ENCODE measurements at regions not wholly inside any gene's neighbourhood (a gene's known extent, or its start where the extent isn't known, plus 50 kb on each side); places are given as distances from the start of the nearest gene placed in this dataset.

DNA sequence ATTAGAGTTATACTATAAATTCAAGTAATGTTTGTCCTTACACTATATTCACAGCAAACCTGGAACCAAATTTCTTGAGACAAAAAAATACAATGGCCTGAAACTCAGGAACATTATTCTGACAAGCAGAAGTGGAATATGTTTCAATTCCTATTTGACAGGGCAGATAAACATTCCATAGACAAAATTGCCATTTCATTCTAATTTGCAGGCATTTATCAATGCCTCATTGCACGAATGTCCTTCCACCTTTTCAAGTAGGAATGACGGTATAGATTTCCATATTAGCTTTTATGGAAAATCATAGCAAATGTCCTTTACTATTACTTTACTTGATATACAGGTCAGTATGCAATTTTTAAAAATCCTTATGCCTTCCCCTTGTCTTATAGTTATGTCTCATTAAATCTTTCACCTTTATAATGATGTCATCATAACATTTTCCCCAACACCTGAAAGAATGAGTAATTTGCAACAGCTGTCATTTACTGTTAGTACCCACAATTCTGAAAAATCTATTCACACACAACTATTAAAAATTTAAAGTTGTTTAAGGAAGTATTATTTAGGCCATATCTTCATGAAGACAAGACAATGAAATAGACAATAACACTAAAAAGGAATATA, 299.7 kb upstream of the SEMA3C start:
- H3K27me3 ChIP-seq (ENCODE audit: insufficient read depth, low read length) = no peaks in the 10 kb centered on the region
- no peaks in the 10 kb centered on the region; the same call in 1 of the 2 replicates for H3K9me2 ChIP-seq (ENCODE audit: low read depth, low read length)
- no peaks in the 10 kb centered on the region for H4K20me1 ChIP-seq (ENCODE audit: insufficient read depth, low read length)
- H3K36me3 ChIP-seq (ENCODE audit: insufficient read depth, low read length) = no peaks in the 10 kb centered on the region
- no peak for TF ChIP-seq EZH2 (IDR thresholded peaks at IDR 0.05; ENCODE audit: borderline replicate concordance, low read length)
- TF ChIP-seq, protein P1, sequence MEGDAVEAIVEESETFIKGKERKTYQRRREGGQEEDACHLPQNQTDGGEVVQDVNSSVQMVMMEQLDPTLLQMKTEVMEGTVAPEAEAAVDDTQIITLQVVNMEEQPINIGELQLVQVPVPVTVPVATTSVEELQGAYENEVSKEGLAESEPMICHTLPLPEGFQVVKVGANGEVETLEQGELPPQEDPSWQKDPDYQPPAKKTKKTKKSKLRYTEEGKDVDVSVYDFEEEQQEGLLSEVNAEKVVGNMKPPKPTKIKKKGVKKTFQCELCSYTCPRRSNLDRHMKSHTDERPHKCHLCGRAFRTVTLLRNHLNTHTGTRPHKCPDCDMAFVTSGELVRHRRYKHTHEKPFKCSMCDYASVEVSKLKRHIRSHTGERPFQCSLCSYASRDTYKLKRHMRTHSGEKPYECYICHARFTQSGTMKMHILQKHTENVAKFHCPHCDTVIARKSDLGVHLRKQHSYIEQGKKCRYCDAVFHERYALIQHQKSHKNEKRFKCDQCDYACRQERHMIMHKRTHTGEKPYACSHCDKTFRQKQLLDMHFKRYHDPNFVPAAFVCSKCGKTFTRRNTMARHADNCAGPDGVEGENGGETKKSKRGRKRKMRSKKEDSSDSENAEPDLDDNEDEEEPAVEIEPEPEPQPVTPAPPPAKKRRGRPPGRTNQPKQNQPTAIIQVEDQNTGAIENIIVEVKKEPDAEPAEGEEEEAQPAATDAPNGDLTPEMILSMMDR (IDR thresholded peaks at IDR 0.05; ENCODE audit: low read length) = no peak
- H3K4me1 ChIP-seq (ENCODE audit: insufficient read depth, low read length, severe bottlenecking) = no peaks in the 10 kb centered on the region
- H3K9ac ChIP-seq (ENCODE audit: low read length) = no peak overlapping the region
- no peaks in the 10 kb centered on the region for H3F3A ChIP-seq (ENCODE audit: insufficient read depth, low read length)
- H2AFZ ChIP-seq (ENCODE audit: low read length) = no peak overlapping the region
- no peaks in the 10 kb centered on the region for H3K9me3 ChIP-seq (ENCODE audit: low read length)
- no peak overlapping the region for H3K27ac ChIP-seq (ENCODE audit: low read depth, low read length, poor library complexity, severe bottlenecking)
- H3K79me2 ChIP-seq (ENCODE audit: insufficient read depth, low read length) = no peaks in the 10 kb centered on the region
- no peak overlapping the region for H3K4me2 ChIP-seq (ENCODE audit: low read length)
- no peak overlapping the region for H3K4me3 ChIP-seq (ENCODE audit: low read depth, low read length, poor library complexity, severe bottlenecking)

DNA sequence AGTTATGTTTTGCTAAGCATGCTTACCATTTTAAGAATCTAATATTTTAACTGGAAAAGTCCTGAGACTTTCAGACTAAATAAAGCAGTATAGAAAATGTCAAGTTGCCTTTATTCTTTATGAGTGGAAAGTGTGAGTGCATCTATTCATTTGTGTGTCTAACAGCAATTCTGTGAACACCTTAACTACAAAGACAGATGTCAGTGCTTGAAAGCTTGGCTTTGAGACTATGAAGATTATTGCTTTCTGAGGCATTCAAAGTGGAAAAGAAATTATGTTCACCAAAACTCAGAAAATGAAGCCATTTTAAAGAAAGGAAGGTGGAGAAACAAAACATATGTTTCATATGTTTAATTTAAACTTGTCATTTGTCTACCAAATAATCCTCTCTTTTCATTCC, 294.5 kb upstream of the SEMA3C start:
- no peaks in the 10 kb centered on the region for H3K9me3 ChIP-seq (ENCODE audit: low read length)
- H3K4me1 ChIP-seq (ENCODE audit: insufficient read depth, low read length, severe bottlenecking) = no peaks in the 10 kb centered on the region
- no peak overlapping the region for H3K4me2 ChIP-seq (ENCODE audit: low read length)
- H3K79me2 ChIP-seq (ENCODE audit: insufficient read depth, low read length) = no peaks in the 10 kb centered on the region
- no peaks in the 10 kb centered on the region for H4K20me1 ChIP-seq (ENCODE audit: insufficient read depth, low read length)
- no peaks in the 10 kb centered on the region for H3K27me3 ChIP-seq (ENCODE audit: insufficient read depth, low read length)
- no peak for TF ChIP-seq EZH2 (IDR thresholded peaks at IDR 0.05; ENCODE audit: borderline replicate concordance, low read length)
- TF ChIP-seq, protein P1 (IDR thresholded peaks at IDR 0.05; ENCODE audit: low read length) = no peak
- no peak overlapping the region for H3K9ac ChIP-seq (ENCODE audit: low read length)
- H3K4me3 ChIP-seq (ENCODE audit: low read depth, low read length, poor library complexity, severe bottlenecking) = no peak overlapping the region
- no peaks in the 10 kb centered on the region for H3K9me2 ChIP-seq (ENCODE audit: low read depth, low read length)
- no peaks in the 10 kb centered on the region for H3K36me3 ChIP-seq (ENCODE audit: insufficient read depth, low read length)
- no peak overlapping the region for H2AFZ ChIP-seq (ENCODE audit: low read length)
- H3K27ac ChIP-seq (ENCODE audit: low read depth, low read length, poor library complexity, severe bottlenecking) = no peak overlapping the region
- H3F3A ChIP-seq (ENCODE audit: insufficient read depth, low read length) = no peaks in the 10 kb centered on the region

DNA sequence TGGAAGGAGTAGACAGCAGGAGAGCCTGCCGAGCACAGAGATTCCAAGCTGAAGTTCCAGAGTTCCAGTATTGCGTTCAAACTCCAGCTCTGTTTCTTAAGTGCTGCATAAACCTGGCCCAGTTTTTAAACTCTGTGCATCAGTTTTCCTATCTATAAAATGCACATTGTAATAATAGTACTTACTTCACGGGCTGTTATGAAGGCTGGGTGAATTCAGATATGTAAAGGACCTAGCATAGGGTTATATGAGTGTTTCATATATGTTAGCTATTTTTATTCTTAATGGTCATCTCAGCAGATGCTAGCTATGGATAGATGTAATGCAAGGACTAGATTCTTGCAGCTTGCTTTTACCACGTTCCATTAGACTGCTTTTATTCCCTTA, 293.1 kb upstream of the SEMA3C start:
- H3K4me2 ChIP-seq (ENCODE audit: low read length) = no peak overlapping the region

More for the DNA sequence above, 293.1 kb upstream of the SEMA3C start:
- Histone ChIP-seq H3K9ac (ENCODE audit: low read length) (no peak overlapping the region), H3K4me1 (ENCODE audit: insufficient read depth, low read length, severe bottlenecking) (no peaks in the 10 kb centered on the region), H4K20me1 (ENCODE audit: insufficient read depth, low read length) (no peaks in the 10 kb centered on the region), H3K27me3 (ENCODE audit: insufficient read depth, low read length) (no peaks in the 10 kb centered on the region), H3K36me3 (ENCODE audit: insufficient read depth, low read length) (no peaks in the 10 kb centered on the region), H3K79me2 (ENCODE audit: insufficient read depth, low read length) (no peaks in the 10 kb centered on the region), H3K27ac (ENCODE audit: low read depth, low read length, poor library complexity, severe bottlenecking) (no peak overlapping the region), H3F3A (ENCODE audit: insufficient read depth, low read length) (no peaks in the 10 kb centered on the region), H3K9me2 (ENCODE audit: low read depth, low read length) (no peaks in the 10 kb centered on the region), H2AFZ (ENCODE audit: low read length) (no peak overlapping the region), H3K4me3 (ENCODE audit: low read depth, low read length, poor library complexity, severe bottlenecking) (no peak overlapping the region), H3K9me3 (ENCODE audit: low read length) (no peaks in the 10 kb centered on the region)
- no peak for TF ChIP-seq EZH2 (IDR thresholded peaks at IDR 0.05; ENCODE audit: borderline replicate concordance, low read length)
- TF ChIP-seq, protein P1 (IDR thresholded peaks at IDR 0.05; ENCODE audit: low read length) = no peak

Measured in OCI-LY1 (cell line).